ENCODE measurements at regions not wholly inside any gene's neighbourhood (a gene's known extent, or its start where the extent isn't known, plus 50 kb on each side); places are given as distances from the start of the nearest gene placed in this dataset.

DNA sequence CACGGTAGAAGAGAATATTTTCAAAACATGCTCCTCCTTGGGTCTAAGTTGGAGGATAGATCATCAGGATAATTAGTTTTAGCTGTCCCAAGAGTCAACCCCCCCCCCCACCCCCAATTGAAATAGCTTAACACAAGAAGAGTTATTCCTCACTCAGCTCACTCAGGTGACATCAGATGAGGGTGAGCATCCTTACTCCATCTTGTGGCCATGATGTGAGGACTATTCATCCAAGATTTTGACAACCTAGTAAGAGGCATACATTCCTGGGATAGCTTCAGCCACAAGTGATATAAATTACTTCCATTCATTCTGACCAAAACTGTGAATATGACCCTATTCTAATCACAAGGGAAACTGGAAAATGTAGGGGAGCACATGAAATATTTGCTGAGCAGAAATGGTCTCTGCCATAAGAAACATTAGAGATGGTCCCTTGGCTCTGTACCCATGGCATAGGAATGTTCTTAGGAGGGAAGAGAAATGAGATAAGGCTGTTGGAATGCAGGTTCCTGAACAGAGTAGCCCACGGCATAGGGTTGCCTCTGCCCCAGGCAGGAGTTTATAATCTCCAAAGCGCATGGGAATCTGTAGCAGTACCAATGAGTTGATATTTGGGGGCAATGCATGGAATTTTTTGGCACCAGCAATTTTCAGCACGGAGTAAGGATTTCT is 257.2 kb downstream of the CYRIA start:
- TF ChIP-seq POLR2AphosphoS5 (IDR thresholded peaks at IDR 0.05; ENCODE audit: insufficient read depth in 1 of 2, low read depth in 1 of 2) (no peak), POLR2A (IDR thresholded peaks at IDR 0.05) (no peak)
- TF ChIP-seq, protein P1, sequence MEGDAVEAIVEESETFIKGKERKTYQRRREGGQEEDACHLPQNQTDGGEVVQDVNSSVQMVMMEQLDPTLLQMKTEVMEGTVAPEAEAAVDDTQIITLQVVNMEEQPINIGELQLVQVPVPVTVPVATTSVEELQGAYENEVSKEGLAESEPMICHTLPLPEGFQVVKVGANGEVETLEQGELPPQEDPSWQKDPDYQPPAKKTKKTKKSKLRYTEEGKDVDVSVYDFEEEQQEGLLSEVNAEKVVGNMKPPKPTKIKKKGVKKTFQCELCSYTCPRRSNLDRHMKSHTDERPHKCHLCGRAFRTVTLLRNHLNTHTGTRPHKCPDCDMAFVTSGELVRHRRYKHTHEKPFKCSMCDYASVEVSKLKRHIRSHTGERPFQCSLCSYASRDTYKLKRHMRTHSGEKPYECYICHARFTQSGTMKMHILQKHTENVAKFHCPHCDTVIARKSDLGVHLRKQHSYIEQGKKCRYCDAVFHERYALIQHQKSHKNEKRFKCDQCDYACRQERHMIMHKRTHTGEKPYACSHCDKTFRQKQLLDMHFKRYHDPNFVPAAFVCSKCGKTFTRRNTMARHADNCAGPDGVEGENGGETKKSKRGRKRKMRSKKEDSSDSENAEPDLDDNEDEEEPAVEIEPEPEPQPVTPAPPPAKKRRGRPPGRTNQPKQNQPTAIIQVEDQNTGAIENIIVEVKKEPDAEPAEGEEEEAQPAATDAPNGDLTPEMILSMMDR (IDR thresholded peaks at IDR 0.05) = no peak
- DNase-seq (ENCODE audit: extremely low spot score in 2 of 2) = no peak
- intact Hi-C loops (cut with DNase I) = no loop called here

DNA sequence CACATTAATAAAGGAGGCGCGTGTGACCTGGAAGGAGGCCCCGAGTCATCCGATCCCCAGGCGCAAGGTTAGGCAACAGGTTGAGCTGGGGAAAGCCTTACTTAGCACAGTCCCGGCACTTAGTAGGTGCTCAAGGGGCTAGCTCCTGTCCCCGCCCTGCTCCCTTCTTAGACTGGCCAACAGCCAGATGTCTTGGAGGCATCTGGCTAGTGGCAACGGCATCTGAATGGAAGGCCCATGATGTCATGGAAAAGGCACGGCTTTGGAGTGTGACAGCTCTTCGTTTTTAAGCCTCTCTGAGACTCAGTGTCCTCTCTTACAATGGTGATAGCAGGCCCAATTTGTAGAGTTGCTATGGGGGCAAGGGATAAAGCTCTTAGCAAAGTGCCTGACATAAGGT is 258.3 kb downstream of the CYRIA start:
- intact Hi-C loops (cut with DNase I) = no loop called here
- Histone ChIP-seq H3K27ac (no peak overlapping the region), H3K27me3 (no peaks in the 10 kb centered on the region), H3K36me3 (no peaks in the 10 kb centered on the region), H3K9me3 (no peaks in the 10 kb centered on the region), H3K4me3 (no peak overlapping the region), H3K4me1 (no peaks in the 10 kb centered on the region)
- no peak for DNase-seq (ENCODE audit: extremely low spot score in 2 of 2)
- TF ChIP-seq, protein P1 (IDR thresholded peaks at IDR 0.05) = no peak
- no peak for TF ChIP-seq POLR2AphosphoS5 (IDR thresholded peaks at IDR 0.05; ENCODE audit: insufficient read depth in 1 of 2, low read depth in 1 of 2)
- TF ChIP-seq POLR2A (IDR thresholded peaks at IDR 0.05) = no peak

More for the DNA sequence above, 257.2 kb downstream of the CYRIA start:
- Histone ChIP-seq H3K36me3 (no peaks in the 10 kb centered on the region), H3K27me3 (no peaks in the 10 kb centered on the region), H3K4me1 (no peaks in the 10 kb centered on the region), H3K9me3 (no peaks in the 10 kb centered on the region), H3K27ac (no peak overlapping the region), H3K4me3 (no peak overlapping the region)

DNA sequence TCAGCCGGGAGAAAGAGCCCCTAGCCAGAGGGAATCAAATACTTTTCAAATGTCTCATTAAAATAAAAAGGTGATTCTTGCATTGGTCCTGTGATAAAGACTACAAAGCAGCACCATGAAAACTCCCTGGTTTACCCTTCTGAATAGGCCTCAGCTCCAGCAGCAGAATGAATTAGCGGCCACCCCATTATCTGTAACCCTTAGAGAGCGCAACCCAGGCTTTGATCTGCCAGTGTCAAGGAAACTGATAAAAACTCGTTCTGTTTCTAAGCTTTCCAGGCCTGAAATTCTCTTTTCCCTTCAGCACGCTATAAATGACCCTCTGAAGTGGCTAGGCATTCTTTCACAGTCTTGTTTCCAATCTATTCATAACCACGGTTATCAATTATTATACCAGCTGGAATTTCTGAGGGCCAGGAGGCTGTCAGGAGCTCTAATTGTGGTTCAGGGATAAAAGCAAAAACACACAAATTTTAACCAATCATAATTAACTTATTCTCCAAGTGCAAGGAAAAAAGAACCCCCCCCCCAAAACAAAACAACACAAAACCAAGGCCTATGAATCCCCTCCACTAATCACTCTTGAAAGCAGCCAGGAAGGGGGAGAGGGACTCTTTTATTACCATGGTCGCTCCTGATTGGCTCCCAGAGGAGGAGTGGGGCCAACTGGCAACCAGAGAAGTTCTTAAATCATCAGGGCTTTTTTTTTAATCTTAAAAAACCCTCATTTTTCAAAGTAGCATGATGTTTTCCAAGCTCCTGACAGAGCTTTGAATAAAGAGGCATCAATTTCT is 258.9 kb downstream of the CYRIA start:
- H3K27ac ChIP-seq = no peak overlapping the region
- H3K4me1 ChIP-seq = no peaks in the 10 kb centered on the region
- TF ChIP-seq, protein P1 (IDR thresholded peaks at IDR 0.05) = no peak
- TF ChIP-seq POLR2AphosphoS5 (IDR thresholded peaks at IDR 0.05; ENCODE audit: insufficient read depth in 1 of 2, low read depth in 1 of 2) (no peak), POLR2A (IDR thresholded peaks at IDR 0.05) (no peak)
- intact Hi-C loops (cut with DNase I) = no loop called here
- H3K36me3 ChIP-seq = no peaks in the 10 kb centered on the region
- H3K27me3 ChIP-seq = no peaks in the 10 kb centered on the region
- H3K4me3 ChIP-seq = no peak overlapping the region
- H3K9me3 ChIP-seq = no peaks in the 10 kb centered on the region
- DNase-seq (ENCODE audit: extremely low spot score in 2 of 2) = no peak

DNA sequence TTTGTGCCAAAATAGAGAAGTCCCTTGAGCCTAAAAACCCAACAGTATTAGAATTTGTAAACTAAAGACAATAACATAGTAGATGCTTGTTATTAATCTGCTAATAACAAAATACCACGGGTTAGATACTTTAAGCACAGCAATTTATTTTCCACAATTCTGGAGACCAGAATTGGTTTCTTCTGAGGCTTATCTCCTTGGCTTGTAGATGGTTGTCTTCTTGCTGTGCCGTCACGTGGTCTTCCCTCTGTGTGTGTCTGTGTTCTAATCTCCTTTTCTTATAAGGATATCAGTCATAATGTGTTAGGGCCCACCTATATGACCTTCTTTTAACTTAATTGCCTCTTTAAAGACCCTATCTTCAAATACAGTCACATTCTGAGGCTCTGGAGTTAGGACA is 260.1 kb downstream of the CYRIA start:
- no peak for TF ChIP-seq POLR2AphosphoS5 (IDR thresholded peaks at IDR 0.05; ENCODE audit: insufficient read depth in 1 of 2, low read depth in 1 of 2)
- TF ChIP-seq, protein P1 (IDR thresholded peaks at IDR 0.05) = no peak
- TF ChIP-seq POLR2A (IDR thresholded peaks at IDR 0.05) = no peak
- no peak for DNase-seq (ENCODE audit: extremely low spot score in 2 of 2)
- intact Hi-C loops (cut with DNase I) = no loop called here
- Histone ChIP-seq H3K27me3 (no peaks in the 10 kb centered on the region), H3K4me3 (no peak overlapping the region), H3K9me3 (no peaks in the 10 kb centered on the region), H3K36me3 (no peaks in the 10 kb centered on the region), H3K4me1 (no peaks in the 10 kb centered on the region), H3K27ac (no peak overlapping the region)
